Activated naive CD4-positive, alpha-beta T cell treated with anti-CD3 and anti-CD28 coated beads for 36 hours (primary cell): ENCODE measurements at regions not wholly inside any gene's neighbourhood (a gene's known extent, or its start where the extent isn't known, plus 50 kb on each side); places are given as distances from the start of the nearest gene placed in this dataset.

Experiments used
- CTCF ChIA-PET: fragments of 350-600 bp; sonication (Branson Sonifier 250); formaldehyde crosslinking; loops from one replicate; lab custom pipeline; 2021; ENCODE audit warnings: antibody characterized with exemption; lab: Charles Lee
- DNase-seq: peaks from one replicate; pipeline ENCODE4 v3.0.0-alpha.2; 2020
- H3K27ac Mint-ChIP-seq: one replicate; pipeline ENCODE4 v1.8.0; 2021; ENCODE audit warnings: mild to moderate bottlenecking, mixed read lengths
- H3K27me3 Mint-ChIP-seq: one replicate; pipeline ENCODE4 v1.8.0; 2021; ENCODE audit warnings: low read depth, mixed read lengths
- H3K36me3 Mint-ChIP-seq: one replicate; pipeline ENCODE4 v1.8.0; 2021; ENCODE audit warnings: low read depth, mixed read lengths
- H3K4me1 Mint-ChIP-seq: one replicate; pipeline ENCODE4 v1.8.0; 2021; ENCODE audit warnings: low read depth, mixed read lengths
- H3K4me3 Mint-ChIP-seq: one replicate; pipeline ENCODE4 v1.8.0; 2021; ENCODE audit warnings: mild to moderate bottlenecking, moderate library complexity, mixed read lengths
- H3K9me3 Mint-ChIP-seq: one replicate; pipeline ENCODE4 v1.8.0; 2021; ENCODE audit warnings: mixed read lengths
- intact Hi-C: fragments of 100-400 bp; cut with micrococcal nuclease; formaldehyde crosslinking; loops from one replicate; pipeline ENCODE4 v1.15.1; 2023

DNA sequence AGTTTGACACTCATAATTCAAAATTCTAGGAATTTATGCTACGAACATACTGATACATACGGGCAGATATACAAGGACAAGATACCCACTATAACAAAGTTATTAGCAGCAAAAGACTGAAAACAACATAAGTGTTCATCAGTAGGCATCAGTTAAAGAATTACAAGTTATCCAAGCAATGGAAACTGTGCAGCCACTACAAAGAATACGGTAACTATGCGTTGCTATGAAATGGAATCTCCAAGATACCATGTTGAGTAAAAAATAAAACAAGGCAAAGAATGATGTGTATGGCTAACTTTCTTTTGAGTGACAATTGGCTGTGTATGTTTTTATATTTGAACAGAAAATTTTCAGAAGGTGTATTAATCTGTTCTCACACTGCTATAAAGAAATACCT, 151.7 kb downstream of the ADAMTS15 start:
- Mint-ChIP-seq H3K36me3 (no peaks in the 10 kb centered on the region), H3K27me3 (no peaks in the 10 kb centered on the region), H3K4me1 (no peaks in the 10 kb centered on the region), H3K4me3 (no peak overlapping the region), H3K9me3 (no peaks in the 10 kb centered on the region), H3K27ac (no peak overlapping the region)
- no peak for DNase-seq
- intact Hi-C loops, result no loop called here
- CTCF ChIA-PET, result no interaction called here

DNA sequence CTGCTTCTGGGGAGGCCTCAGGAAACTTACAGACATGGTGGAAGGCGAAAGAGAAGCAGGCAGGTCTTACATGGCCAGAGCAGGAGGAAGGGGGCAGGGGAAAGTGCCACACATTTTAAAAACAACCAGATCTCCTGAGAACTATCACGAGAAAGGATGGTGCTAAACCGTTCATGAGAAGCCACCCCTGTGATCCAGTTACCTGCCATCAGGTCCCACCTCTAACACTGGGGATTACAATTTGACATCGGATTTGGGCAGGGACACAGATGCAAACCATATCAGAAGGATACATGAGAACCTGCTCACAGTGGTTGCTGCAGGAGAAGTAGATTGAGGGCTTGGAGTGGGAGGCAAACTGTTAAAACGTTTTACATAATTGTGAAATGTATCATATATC, 152.2 kb downstream of the ADAMTS15 start:
- Mint-ChIP-seq H3K9me3 (no peaks in the 10 kb centered on the region), H3K4me1 (no peaks in the 10 kb centered on the region), H3K27me3 (no peaks in the 10 kb centered on the region), H3K27ac (no peak overlapping the region), H3K36me3 (no peaks in the 10 kb centered on the region), H3K4me3 (no peak overlapping the region)
- no peak for DNase-seq
- intact Hi-C loops, result no loop called here
- CTCF ChIA-PET, result no interaction called here

DNA sequence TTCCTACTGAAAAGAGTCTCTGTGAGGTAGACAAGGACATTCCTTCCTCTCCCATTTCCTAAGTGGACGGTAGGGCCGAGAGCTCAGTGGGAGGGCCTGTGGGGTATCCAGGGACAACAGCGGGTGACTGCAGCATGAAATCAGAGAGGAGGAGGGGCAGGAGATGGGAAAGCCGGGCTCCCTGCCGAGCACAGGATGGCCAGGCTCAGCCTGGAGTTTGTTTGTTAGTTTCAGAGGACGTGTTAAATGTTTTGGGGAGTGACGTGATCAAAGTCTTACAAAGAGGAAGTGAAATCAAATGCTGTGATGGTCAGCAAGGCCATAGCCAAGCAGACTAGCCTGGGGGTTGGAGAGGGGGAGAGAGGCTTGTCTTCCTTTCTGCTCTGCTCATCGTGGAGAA, 152.7 kb downstream of the ADAMTS15 start:
- Mint-ChIP-seq H3K4me3 (no peak overlapping the region), H3K4me1 (no peaks in the 10 kb centered on the region), H3K27me3 (no peaks in the 10 kb centered on the region), H3K27ac (no peak overlapping the region), H3K36me3 (no peaks in the 10 kb centered on the region), H3K9me3 (no peaks in the 10 kb centered on the region)
- intact Hi-C loops, result no loop called here
- no peak for DNase-seq
- CTCF ChIA-PET, result no interaction called here

DNA sequence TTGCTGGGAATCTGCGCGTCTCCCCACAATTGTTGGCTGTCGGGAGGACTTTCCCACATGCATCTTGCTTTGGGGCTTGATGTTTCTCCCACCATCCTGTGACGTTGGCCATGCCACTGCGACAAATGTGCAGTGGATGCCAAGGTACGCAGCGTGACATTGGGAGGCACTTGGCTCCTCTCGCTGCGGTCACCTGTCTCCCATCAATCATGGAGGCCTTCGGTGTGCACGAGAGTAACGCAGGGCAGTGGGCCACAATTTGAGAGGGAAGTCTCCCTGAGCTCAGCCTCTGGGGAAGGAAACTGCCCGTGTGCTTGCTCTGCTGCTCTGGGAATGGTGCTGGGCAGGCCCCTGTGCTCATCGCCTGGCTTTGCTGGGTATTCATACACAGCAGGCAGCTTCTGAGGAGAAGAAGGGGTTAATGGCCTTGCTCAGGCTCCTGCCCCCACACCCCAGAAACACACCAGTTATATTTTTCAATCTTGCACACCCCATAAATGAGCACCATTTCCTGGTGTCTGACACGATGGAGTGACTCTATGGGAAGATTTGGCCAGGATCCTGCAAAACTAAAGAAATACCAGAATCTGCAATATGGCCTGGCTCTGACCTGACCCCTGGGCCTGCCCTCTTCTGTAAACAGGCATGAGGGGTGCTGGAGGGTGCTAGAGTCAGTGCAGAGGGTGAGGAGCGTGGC, 153.5 kb downstream of the ADAMTS15 start:
- H3K9me3 Mint-ChIP-seq, result no peaks in the 10 kb centered on the region
- intact Hi-C loops, result no loop called here
- no peaks in the 10 kb centered on the region for H3K27me3 Mint-ChIP-seq
- CTCF ChIA-PET, result no interaction called here
- H3K4me1 Mint-ChIP-seq, result no peaks in the 10 kb centered on the region
- H3K27ac Mint-ChIP-seq, result no peak overlapping the region
- no peak for DNase-seq
- no peak overlapping the region for H3K4me3 Mint-ChIP-seq
- no peaks in the 10 kb centered on the region for H3K36me3 Mint-ChIP-seq

DNA sequence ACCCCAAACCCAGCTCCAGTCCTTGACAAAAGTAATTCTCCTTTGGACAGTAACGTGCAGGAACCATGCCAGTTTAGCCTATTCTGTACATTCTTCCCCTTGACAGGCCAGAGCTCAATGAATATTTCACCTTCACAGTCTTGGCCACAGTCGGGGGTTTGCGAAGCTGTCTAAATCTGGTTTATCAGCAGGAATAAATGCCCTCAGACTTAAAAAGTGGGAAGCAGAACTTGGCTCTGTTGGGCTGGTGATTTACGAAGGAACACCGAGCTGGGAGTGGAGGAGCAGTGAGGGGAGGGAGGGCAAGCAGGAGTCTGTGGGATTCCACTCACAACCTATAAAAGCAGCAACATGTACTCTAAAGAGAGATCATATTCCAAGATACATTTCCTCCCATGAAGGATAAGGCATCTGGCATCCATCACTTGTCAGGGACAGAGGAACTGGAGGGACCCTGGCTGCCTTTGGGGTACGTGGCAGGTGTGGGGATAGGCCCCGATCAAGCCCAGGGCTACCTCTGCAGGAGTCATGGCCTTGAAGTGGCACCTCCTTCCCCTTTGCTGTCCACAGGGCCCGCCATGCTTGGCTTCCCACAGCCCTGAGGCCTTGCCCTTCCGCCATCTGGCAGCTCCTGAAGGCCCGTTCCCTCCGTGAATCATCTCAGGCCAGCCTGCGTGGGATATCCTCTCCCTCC, 154.3 kb downstream of the ADAMTS15 start:
- CTCF ChIA-PET, result no interaction called here
- Mint-ChIP-seq H3K36me3 (no peaks in the 10 kb centered on the region), H3K27ac (no peak overlapping the region), H3K9me3 (no peaks in the 10 kb centered on the region), H3K4me3 (no peak overlapping the region), H3K4me1 (no peaks in the 10 kb centered on the region), H3K27me3 (no peaks in the 10 kb centered on the region)
- intact Hi-C loops, result no loop called here
- DNase-seq, result no peak

DNA sequence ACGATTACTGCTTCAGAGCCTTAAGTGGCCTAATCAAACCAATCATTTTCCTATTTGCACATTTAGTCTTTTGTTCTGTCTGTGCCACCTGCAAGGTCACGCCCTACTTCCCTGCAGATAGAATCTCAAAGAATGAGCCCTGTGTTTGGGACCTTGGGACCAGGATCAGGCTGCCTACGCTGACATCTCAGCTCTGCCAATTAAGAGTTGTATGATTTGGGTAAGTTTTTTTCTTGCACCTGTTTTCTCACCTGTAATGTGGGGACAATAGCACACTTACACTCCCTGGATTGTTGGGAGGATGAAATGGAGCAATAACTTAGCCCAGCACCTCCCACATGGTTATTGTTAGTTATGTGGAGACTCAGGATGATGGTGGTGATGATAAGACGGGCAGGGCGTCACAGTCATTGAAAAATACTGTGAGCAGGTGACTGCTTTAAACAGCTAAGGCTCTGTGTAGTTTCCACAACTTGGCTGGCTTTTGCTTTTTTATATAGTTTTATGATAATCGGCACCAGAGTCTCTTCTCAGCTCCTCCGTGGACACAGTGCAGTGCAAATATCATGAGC, 155.0 kb downstream of the ADAMTS15 start:
- DNase-seq, result no peak
- Mint-ChIP-seq H3K9me3 (no peaks in the 10 kb centered on the region), H3K27ac (no peak overlapping the region), H3K4me1 (no peaks in the 10 kb centered on the region), H3K27me3 (no peaks in the 10 kb centered on the region), H3K4me3 (no peak overlapping the region), H3K36me3 (no peaks in the 10 kb centered on the region)
- CTCF ChIA-PET, result interaction anchor here (0.5 kb wide), 1 partner anchor 917 kb away, joined by 5 read pairs; no protein-coding TSS in a partner anchor
- intact Hi-C loops, result no loop called here

DNA sequence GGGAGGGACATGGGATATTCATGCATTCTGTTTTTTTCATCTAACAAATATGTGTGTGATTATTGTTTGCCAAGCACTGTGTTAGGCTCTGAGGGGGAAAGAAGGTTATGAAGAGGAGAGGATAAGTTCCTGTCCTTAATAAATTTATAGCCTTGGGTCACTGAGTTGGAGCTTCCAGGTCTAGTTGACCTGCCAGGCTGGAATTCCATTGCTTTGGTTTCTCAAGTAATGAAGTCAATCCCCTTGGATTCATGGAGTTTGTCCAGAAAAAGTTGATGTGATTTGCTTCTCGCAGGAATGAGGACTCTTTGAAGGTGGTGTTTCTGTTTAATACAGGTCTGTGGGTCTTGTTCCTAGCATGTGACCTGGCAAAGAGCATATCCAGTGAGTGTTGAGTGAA, 156.2 kb downstream of the ADAMTS15 start:
- Mint-ChIP-seq H3K9me3 (no peaks in the 10 kb centered on the region), H3K36me3 (no peaks in the 10 kb centered on the region), H3K4me1 (no peaks in the 10 kb centered on the region), H3K4me3 (no peak overlapping the region), H3K27me3 (no peaks in the 10 kb centered on the region), H3K27ac (no peak overlapping the region)
- intact Hi-C loops, result no loop called here
- DNase-seq, result no peak
- CTCF ChIA-PET, result no interaction called here

DNA sequence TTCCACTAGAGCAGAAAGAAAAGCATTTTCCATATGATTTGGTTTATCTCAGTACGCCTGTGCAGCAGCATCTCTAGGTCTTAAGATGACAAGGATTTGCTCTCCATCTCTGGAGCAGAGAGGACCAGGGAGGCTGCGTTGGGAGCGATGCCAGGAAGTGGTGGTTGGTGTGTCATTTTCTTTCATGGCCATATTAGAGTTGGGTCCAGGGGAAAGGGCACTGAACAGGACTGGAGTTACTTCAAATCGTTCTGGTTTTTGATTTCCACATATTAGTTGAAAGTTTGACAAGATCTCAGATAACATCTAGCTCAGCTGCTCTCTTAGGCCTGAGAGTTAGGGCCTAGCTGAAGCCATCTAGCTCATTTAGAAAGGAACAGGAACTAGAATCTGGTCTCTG, 157.7 kb downstream of the ADAMTS15 start:
- Mint-ChIP-seq H3K4me3 (no peak overlapping the region), H3K27me3 (no peaks in the 10 kb centered on the region), H3K4me1 (no peaks in the 10 kb centered on the region), H3K27ac (no peak overlapping the region), H3K9me3 (no peaks in the 10 kb centered on the region), H3K36me3 (no peaks in the 10 kb centered on the region)
- DNase-seq, result no peak
- CTCF ChIA-PET, result no interaction called here
- intact Hi-C loops, result no loop called here

DNA sequence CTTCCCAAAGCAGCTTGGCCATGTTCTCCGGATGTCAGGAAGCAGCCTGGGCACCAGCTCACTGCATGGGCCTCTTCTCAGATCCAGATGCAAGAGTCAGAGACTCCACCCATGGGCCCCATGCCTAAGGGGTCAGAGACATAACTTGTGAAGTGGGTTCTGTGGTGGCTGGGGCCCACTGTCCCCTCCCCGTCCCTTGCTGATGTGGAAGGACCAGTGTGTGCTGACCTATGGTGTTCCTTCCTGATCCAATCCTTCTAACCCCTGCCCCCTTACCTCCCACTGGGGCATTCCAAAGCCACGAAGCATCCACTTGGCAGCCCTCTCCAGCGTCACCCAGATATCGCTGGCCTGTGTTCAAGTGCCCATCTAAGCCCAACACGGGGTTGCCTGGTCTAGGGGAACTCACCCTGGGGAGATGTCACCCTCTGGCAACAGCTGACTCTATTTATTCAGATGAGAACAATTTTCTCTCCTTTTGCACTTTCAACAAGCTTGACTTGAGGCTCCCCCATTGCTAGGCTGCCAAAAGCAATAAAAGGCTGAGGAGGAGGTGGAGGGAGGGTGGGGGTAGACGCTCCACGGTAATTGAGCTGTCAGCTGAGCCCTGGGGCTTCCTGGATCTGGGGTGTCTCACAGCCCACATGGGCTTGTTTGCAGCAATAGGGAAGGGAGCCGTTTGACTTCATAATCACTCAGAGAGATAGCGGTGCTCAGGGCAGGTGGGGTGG, 158.5 kb downstream of the ADAMTS15 start:
- no peak for DNase-seq
- no peaks in the 10 kb centered on the region for H3K27me3 Mint-ChIP-seq
- no peak overlapping the region for H3K4me3 Mint-ChIP-seq
- intact Hi-C loops, result no loop called here
- H3K4me1 Mint-ChIP-seq, result no peaks in the 10 kb centered on the region
- H3K27ac Mint-ChIP-seq, result no peak overlapping the region
- H3K9me3 Mint-ChIP-seq, result no peaks in the 10 kb centered on the region
- H3K36me3 Mint-ChIP-seq, result no peaks in the 10 kb centered on the region
- CTCF ChIA-PET, result no interaction called here

DNA sequence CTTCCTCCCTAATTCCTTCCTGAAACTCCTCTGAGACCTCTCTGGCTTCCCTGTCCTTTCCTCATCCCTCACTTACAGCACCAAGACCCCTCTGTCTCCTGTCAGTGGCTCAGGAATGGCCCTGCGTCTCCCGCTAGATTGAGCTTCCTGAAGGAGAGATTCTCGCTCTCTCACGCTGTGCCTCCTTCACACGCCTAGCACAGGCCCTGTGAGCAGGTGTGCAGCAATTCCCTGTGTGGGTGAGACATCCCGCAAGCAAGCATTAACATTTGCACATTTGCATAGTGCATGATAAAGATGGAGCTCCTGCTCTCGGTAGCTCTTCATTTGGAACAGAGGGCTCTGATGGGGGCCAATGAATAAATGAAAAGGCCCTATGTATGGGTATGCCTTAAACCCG, 159.8 kb downstream of the ADAMTS15 start:
- Mint-ChIP-seq H3K4me1 (no peaks in the 10 kb centered on the region), H3K27ac (no peak overlapping the region), H3K27me3 (no peaks in the 10 kb centered on the region), H3K36me3 (no peaks in the 10 kb centered on the region), H3K9me3 (no peaks in the 10 kb centered on the region), H3K4me3 (no peak overlapping the region)
- intact Hi-C loops, result no loop called here
- no peak for DNase-seq
- CTCF ChIA-PET, result no interaction called here

DNA sequence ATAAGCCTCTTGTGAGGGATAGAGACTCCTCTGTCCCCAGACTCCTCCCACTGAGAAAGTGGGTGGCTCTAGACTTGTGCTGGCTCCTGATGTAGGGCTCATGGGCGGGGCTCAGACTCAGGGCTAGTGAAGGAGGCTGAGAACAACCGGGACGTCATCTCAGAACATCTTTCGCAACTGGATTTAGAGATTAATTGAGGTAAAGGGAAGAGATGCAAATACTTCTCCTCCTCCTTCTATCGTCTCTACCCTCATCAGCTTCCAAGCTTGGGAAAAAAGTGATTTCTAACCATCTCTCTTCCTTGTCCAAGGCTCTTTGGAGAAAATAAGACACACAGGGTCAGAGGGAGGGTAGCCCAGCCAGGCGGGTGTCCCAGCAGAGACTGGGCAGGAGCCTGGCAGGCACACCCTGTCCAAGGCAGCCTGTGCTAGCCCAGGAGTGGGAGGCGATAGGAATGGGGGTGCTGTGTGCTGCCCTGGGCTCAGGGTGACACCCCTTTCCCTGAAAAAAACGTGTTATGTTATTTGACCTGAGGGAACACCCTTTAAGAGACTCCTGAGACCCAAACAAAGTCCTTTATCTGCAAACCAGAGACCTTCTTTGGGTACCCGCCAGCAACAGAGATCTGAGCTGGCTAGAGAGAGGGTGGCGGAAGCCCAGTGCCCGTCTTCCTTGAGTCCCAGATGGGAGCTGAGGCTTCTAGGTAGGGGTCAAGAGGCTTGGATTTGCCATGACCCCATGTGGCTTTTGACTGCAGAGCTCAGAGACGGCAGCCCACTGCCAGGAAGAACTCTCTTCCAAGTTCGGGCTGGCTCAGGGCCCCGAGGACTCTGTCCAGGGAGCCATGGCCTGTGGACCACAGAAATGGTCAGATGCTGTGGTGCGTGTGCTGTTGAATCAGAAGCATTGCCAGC, 160.9 kb downstream of the ADAMTS15 start:
- CTCF ChIA-PET, result no interaction called here
- intact Hi-C loops, result no loop called here
- no peak overlapping the region for H3K27ac Mint-ChIP-seq
- H3K4me1 Mint-ChIP-seq, result no peaks in the 10 kb centered on the region
- no peak overlapping the region for H3K4me3 Mint-ChIP-seq
- H3K9me3 Mint-ChIP-seq, result no peaks in the 10 kb centered on the region
- H3K27me3 Mint-ChIP-seq, result no peaks in the 10 kb centered on the region
- no peaks in the 10 kb centered on the region for H3K36me3 Mint-ChIP-seq
- no peak for DNase-seq

DNA sequence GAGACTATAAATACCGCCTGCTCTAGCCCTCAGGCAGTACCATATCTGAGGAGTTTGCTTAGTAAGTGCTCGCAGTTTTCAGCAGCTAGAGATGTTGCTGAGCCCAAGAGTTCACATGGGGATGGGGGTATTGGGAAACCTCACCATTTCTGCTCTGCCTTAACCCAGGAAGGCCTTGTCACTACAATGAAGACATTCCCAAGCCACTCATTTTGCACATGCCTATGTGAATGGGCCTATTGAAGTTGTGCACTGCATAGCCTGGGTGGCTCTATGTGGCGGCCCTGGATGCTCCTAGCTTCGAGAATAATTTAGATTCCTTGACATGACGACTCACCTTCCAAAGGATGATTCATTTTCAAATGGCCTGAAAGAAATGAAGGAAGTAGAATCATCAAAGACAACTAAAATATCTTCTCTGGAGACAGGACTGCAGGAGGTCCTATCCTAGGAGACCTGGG, 163.4 kb downstream of the ADAMTS15 start:
- no peak overlapping the region for H3K4me3 Mint-ChIP-seq
- CTCF ChIA-PET, result no interaction called here

More for the DNA sequence above, 163.4 kb downstream of the ADAMTS15 start:
- Mint-ChIP-seq H3K27ac (no peak overlapping the region), H3K36me3 (no peaks in the 10 kb centered on the region), H3K27me3 (no peaks in the 10 kb centered on the region), H3K4me1 (no peaks in the 10 kb centered on the region), H3K9me3 (no peaks in the 10 kb centered on the region)
- no peak for DNase-seq
- intact Hi-C loops, result no loop called here
